NCI-H774 (cell line): ENCODE measurements at regions not wholly inside any gene's neighbourhood (a gene's known extent, or its start where the extent isn't known, plus 50 kb on each side); places are given as distances from the start of the nearest gene placed in this dataset.
"Not testable (repeated sequence)": the region's sequence is repeated elsewhere in the genome, so short reads cannot be mapped to it uniquely, and the experiment has no call there.

Source experiments
- DNase-seq: peaks from one replicate; lab custom pipeline; 2025; lab: John Stamatoyannopoulos, UW

- no peak for DNase-seq
Observed at GRCh38 chr6:131430531-131430930, 142.5 kb upstream of the ARG1 start.

- no peak for DNase-seq
Observed at GRCh38 chr6:131431718-131432117, 141.3 kb upstream of the ARG1 start.

- no peak for DNase-seq
Observed at GRCh38 chr6:131433927-131434326, 139.1 kb upstream of the ARG1 start.

GRCh38 chr6:131436358-131436757, 136.7 kb upstream of the ARG1 start:
- DNase-seq: no peak

GRCh38 chr6:131443014-131443413, 130.0 kb upstream of the ARG1 start:
- DNase-seq: no peak

DNA sequence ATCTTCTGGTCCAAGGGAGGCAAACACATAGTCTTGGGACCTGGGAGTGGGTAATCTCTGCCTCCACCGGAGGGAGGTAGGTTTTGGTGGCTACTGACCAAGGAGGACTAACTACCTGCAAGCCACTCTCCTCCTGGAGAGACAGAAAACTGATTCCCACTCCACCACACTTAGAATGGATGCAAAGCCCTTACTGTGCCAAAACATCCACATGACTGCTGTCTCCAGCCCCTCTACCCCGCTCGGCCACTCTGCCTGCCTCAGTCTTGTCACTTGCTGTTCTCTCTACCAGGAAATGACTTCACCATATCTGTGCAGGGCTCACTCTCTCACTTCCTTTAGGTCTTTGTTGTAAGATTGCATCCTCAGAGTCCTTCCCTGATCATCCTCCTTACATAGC, 129.5 kb upstream of the ARG1 start:
- no peak for DNase-seq

DNA sequence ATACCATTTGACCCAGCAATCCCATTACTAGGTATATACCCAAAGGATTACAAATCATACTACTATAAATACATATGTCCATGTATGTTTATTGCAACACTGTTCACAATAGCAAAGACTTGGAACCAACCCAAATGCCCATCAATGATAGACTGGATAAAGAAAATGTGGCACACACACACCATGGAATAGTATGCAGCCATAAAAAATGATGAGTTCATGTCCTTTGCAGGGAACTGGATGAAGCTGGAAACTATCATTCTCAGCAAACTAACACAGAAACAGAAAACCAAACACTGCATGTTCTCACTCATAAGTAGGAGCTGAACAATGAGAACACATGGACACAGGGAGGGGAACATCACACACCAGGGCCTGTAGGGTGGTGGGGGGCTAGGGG, 127.7 kb upstream of the ARG1 start:
- DNase-seq: not testable (repeated sequence)

DNA sequence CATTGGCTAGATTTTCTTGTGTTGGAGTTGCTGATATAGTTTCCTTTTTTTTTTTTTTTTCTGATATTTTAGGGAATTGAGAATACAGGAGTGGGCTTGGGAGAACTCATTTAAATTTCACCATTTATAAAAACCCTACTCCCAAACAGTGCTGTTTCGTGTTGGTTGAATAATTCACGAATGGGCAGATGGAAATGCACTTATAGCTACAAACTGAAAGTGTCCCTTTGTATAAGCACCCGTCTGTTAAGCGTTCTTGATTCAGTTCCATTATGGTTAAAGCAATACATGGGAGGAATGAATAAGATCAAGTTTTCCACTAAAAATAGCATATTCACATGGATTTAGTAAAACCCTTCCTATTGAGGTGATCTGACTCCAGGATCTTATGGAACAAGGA, 122.2 kb upstream of the ARG1 start:
- DNase-seq: no peak

DNA sequence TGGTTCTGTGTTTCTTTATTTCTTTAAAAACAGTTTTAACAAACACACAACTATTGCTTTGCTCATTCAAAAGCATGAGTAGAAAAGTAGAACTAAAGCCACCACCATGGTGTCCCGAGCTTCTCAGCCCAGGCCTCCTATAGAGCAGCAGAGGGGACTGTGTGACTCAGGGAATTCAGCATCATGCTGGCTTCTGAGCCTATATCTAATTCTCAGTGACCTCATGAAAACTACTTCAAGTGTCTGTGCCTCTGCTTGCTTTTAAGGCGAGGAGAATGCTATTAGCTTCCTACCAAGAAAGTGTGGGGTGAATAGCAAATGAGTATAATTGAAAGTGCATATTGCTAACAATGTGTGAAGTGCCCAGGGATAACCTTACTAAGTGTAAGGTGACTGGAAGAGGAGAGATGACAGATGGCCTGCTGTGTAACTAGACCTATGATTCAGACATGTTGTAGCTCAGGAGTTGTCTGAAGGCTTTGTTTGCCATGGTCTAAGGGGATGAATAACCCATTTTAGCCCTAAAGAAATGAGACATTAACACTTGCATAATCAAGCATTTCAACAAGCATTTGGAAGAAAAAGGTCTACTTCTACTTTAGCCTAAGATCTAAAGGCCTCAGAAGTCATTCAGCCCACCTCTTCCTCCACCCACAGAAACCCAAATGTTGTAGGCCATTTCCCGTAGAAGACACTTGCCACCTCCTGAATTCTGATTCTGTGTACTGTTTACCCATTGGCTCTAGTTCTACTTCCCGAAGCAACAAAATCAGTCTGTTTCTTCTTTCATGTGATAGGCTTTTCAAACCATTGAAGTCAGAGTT, 121.5 kb upstream of the ARG1 start:
- DNase-seq: no peak

DNA sequence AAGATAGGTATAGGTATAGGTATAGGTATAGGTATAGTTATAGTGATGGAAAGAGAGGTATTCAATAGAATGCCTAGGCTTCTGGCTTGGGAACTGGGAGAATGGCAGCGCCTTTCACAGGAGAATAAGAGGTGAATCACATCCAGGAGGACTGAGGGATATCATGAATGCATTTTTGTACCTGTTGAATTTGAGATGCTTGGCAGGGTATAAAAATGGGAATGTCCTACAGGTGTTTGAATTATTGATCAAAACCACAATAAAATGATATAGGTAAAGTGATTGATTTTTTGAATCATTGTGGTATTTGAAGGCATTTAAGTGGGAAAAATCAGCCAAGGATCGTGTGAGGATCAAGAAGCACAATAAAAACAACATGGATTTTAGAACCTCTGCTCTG, 119.2 kb upstream of the ARG1 start:
- DNase-seq: no peak

DNA sequence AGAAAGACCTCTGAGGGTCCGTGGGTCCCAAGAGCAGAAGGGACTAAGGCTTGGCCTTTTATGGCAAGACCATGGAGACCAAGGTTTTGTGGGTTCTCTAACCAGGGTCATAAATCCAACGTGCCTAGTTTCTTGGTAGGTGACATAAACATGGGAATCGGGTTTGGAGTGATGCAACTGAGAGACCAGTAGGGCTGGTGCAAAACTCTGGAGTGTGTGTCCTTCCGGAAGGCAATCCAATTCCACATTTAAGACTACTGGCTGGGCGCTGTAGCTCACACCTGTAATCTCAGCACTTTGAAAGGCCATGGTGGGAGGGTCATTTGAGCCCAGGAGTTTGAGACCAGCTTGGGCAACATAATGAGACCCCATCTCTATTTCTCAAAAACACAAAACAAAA, 116.5 kb upstream of the ARG1 start:
- DNase-seq: no peak

- no peak for DNase-seq
Observed at GRCh38 chr6:131459005-131459404, 114.0 kb upstream of the ARG1 start.

- no peak for DNase-seq
Observed at GRCh38 chr6:131460614-131461000, 112.4 kb upstream of the ARG1 start.

GRCh38 chr6:131469130-131469529, 103.9 kb upstream of the ARG1 start:
- no peak for DNase-seq

GRCh38 chr6:131470534-131470933, 102.5 kb upstream of the ARG1 start:
- no peak for DNase-seq

- DNase-seq: no peak
Observed at GRCh38 chr6:131471331-131471730, 101.7 kb upstream of the ARG1 start.

DNA sequence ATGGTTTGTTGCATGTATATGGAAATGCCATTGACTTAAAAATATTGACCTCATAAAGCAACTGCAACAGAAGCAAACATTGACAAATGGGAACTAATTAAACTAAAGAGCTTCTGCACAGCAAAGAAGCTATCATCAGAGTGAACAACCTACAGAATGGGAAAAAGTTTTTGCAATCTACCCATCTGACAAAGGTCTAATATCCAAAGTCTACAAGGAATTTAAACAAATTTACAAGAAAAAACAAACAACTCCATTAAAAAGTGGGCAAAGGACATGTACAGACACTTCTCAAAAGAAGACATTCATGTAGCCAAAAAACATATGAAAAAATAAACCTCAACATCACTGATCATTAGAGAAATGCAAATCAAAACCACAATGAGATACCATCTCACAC, 99.7 kb upstream of the ARG1 start:
- DNase-seq: not testable (repeated sequence)

- DNase-seq: no peak
Observed at GRCh38 chr6:131476362-131476761, 96.7 kb upstream of the ARG1 start.

- not testable (repeated sequence) for DNase-seq
Observed at GRCh38 chr6:131478740-131479211, 94.2 kb upstream of the ARG1 start.

DNA sequence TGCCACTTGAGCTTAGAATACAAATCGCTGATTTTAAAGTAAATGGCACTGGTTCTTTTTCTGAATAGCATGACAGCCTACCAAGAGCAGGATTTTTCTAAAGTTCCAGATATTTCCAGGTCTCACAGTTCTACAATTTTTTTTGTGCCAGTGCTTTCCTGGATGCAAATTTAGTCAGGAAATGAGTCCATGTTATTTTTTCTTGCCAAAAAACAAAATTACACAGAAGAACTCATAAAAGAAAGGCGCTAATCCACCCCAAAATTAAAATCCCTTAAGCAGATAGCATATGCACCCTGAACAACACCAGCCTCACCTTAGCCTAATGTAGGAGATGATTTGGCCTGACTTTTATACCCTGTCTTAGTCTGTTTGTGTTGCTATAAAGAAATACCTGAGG, 86.4 kb upstream of the ARG1 start:
- DNase-seq: no peak

GRCh38 chr6:131488780-131489179, 84.2 kb upstream of the ARG1 start:
- DNase-seq: no peak

DNA sequence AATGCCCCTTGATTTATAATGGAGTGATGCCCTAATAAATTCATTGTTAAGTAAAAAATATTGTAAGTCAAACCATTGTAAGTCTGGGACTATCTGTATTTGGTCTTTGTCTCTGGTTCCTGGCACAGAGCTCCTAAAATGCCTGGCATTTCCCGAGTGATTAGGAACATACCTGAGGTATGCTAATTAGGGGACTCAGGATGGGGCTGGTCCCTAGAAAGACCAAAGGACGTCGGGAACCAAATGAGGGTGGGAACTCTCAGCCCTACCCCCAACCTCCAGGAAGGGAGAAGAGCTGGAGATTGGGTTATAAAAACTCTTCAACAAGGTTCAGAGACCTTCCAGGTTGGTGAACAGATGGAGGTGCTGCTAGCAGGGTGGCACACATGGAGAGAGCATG, 82.6 kb upstream of the ARG1 start:
- DNase-seq: no peak

GRCh38 chr6:131492932-131493573, 80.0 kb upstream of the ARG1 start:
- DNase-seq: no peak

GRCh38 chr6:131504387-131504786, 68.6 kb upstream of the ARG1 start:
- not testable (repeated sequence) for DNase-seq
